Endodermal cell (in vitro differentiated cells): ENCODE measurements at regions not wholly inside any gene's neighbourhood (a gene's known extent, or its start where the extent isn't known, plus 50 kb on each side); places are given as distances from the start of the nearest gene placed in this dataset.

Experiments
- DNase-seq: peaks from one replicate; pipeline ENCODE4 v3.0.0-alpha.2; 2017
- H3K27ac ChIP-seq: 2 replicates; pipeline ENCODE4 v1.5.1; 2013; ENCODE audit warnings: mild to moderate bottlenecking, low read depth, low read length, moderate library complexity
- H3K27me3 ChIP-seq: 2 replicates; pipeline ENCODE4 v1.6.1; 2013; ENCODE audit warnings: mild to moderate bottlenecking, low read length, moderate library complexity; ENCODE audit not compliant: insufficient read depth, control insufficient read depth, poor library complexity, severe bottlenecking
- H3K36me3 ChIP-seq: 2 replicates; pipeline ENCODE4 v1.7.0; 2013; ENCODE audit warnings: mild to moderate bottlenecking, low read length, moderate library complexity; ENCODE audit not compliant: control insufficient read depth, insufficient read depth
- H3K4me1 ChIP-seq: one replicate; pipeline ENCODE4 v1.7.0; 2013; ENCODE audit warnings: low read length; ENCODE audit not compliant: control insufficient read depth, insufficient read depth
- H3K4me3 ChIP-seq: 2 replicates; pipeline ENCODE4 v1.5.1; 2013; ENCODE audit warnings: mild to moderate bottlenecking, low read length, moderate library complexity
- H3K9ac ChIP-seq: 2 replicates; pipeline ENCODE4 v1.6.1; 2013; ENCODE audit warnings: mild to moderate bottlenecking, low read length, moderate library complexity; ENCODE audit not compliant: poor library complexity, severe bottlenecking; ENCODE audit errors: extremely low read depth
- H3K9me3 ChIP-seq: 2 replicates; pipeline ENCODE4 v1.6.1; 2013; ENCODE audit warnings: mild to moderate bottlenecking, low read length, moderate library complexity; ENCODE audit not compliant: control insufficient read depth
- H3K27ac Mint-ChIP-seq: 2 replicates; pipeline ENCODE4 v1.8.0; 2020; ENCODE audit warnings: mixed read lengths
- H3K27me3 Mint-ChIP-seq: 2 replicates; pipeline ENCODE4 v1.8.0; 2021; ENCODE audit warnings: mild to moderate bottlenecking, mixed read lengths; ENCODE audit not compliant: insufficient read depth
- H3K36me3 Mint-ChIP-seq: 2 replicates; pipeline ENCODE4 v1.8.0; 2020; ENCODE audit warnings: low read depth, mixed read lengths
- H3K4me1 Mint-ChIP-seq: 2 replicates; pipeline ENCODE4 v1.8.0; 2020; ENCODE audit warnings: mixed read lengths
- H3K4me3 Mint-ChIP-seq: 2 replicates; pipeline ENCODE4 v1.8.0; 2020; ENCODE audit warnings: mild to moderate bottlenecking, moderate library complexity, mixed read lengths
- H3K9me3 Mint-ChIP-seq: 2 replicates; pipeline ENCODE4 v1.8.0; 2020; ENCODE audit warnings: mild to moderate bottlenecking, mixed read lengths
- CTCF ChIP-seq: fragments of 200-600 bp; sonication (generic); conservative IDR thresholded peaks from 2 replicates; pipeline ENCODE4 v1.5.0; 2021; ENCODE audit warnings: antibody characterized with exemption, mild to moderate bottlenecking
- WGBS, 2 experiments: methylation state at CpG; one replicate each; pipeline versions ENCODE4 v1.1.5 to v1.1.7; 2013; ENCODE audit warnings: missing lambda C conversion rate in 2 of 2, mixed read lengths in 1 of 2; ENCODE audit not compliant: insufficient coverage in 1 of 2, insufficient read length in 1 of 2; 5-methylcytosine and 5-hydroxymethylcytosine counted together

GRCh38 chr5:30197662-30198061 lies 995.8 kb upstream of the CDH6 start:
- Mint-ChIP-seq H3K9me3 (no peaks in the 10 kb centered on the region), H3K27ac (peak overlapping the region; percentile 15), H3K27me3 (no peaks in the 10 kb centered on the region), H3K4me3 (no peak overlapping the region), H3K36me3 (no peaks in the 10 kb centered on the region), H3K4me1 (peaks cover 8% of the 10 kb centered on the region)
- no peak for TF ChIP-seq CTCF
- no peak overlapping the region for H3K27ac ChIP-seq
- H3K9ac ChIP-seq: no peak overlapping the region
- WGBS, 2 experiments: 93 to 95% methylated on average over 3 of the region's 3 CpGs
- DNase-seq: no peak
- H3K36me3 ChIP-seq: no peaks in the 10 kb centered on the region
- peaks cover 8% of the 10 kb centered on the region for H3K4me1 ChIP-seq
- H3K4me3 ChIP-seq: no peak overlapping the region
- no peaks in the 10 kb centered on the region for H3K27me3 ChIP-seq
- H3K9me3 ChIP-seq: no peaks in the 10 kb centered on the region

GRCh38 chr5:30195036-30195435 lies 998.5 kb upstream of the CDH6 start:
- H3K4me1 ChIP-seq: peaks cover 7% of the 10 kb centered on the region
- WGBS, 2 experiments: 100% methylated on average over 1 to 2 of the region's 2 CpGs
- H3K4me3 Mint-ChIP-seq: no peak overlapping the region
- no peak overlapping the region for H3K27ac ChIP-seq
- H3K27me3 ChIP-seq: no peaks in the 10 kb centered on the region
- no peak overlapping the region for H3K4me3 ChIP-seq
- H3K9me3 ChIP-seq: no peaks in the 10 kb centered on the region
- H3K9ac ChIP-seq: no peak overlapping the region
- DNase-seq: no peak
- no peaks in the 10 kb centered on the region for H3K9me3 Mint-ChIP-seq
- no peak overlapping the region for H3K27ac Mint-ChIP-seq
- TF ChIP-seq CTCF: no peak
- H3K36me3 ChIP-seq: no peaks in the 10 kb centered on the region
- H3K36me3 Mint-ChIP-seq: no peaks in the 10 kb centered on the region
- H3K4me1 Mint-ChIP-seq: peaks cover 7% of the 10 kb centered on the region
- H3K27me3 Mint-ChIP-seq: no peaks in the 10 kb centered on the region

GRCh38 chr5:30194595-30194994 lies 998.9 kb upstream of the CDH6 start:
- no peak for TF ChIP-seq CTCF
- no peaks in the 10 kb centered on the region for H3K9me3 ChIP-seq
- DNase-seq: no peak
- no peaks in the 10 kb centered on the region for H3K36me3 ChIP-seq
- no peaks in the 10 kb centered on the region for H3K27me3 ChIP-seq
- H3K27me3 Mint-ChIP-seq: no peaks in the 10 kb centered on the region
- H3K27ac Mint-ChIP-seq: no peak overlapping the region
- H3K27ac ChIP-seq: no peak overlapping the region
- whole genome bisulfite sequencing, 2 experiments: 93 to 100% methylated on average over 4 to 5 of the region's 5 CpGs
- H3K4me1 Mint-ChIP-seq: peaks cover 3% of the 10 kb centered on the region
- no peak overlapping the region for H3K4me3 ChIP-seq
- no peaks in the 10 kb centered on the region for H3K9me3 Mint-ChIP-seq
- no peak overlapping the region for H3K4me3 Mint-ChIP-seq
- peaks cover 5% of the 10 kb centered on the region for H3K4me1 ChIP-seq
- no peak overlapping the region for H3K9ac ChIP-seq
- H3K36me3 Mint-ChIP-seq: no peaks in the 10 kb centered on the region
